T-cell (primary cell): ENCODE measurements at regions not wholly inside any gene's neighbourhood (a gene's known extent, or its start where the extent isn't known, plus 50 kb on each side); places are given as distances from the start of the nearest gene placed in this dataset.
"Not testable (repeated sequence)": the region's sequence is repeated elsewhere in the genome, so short reads cannot be mapped to it uniquely, and the experiment has no call there.

Experiments
- ATAC-seq, 4 experiments: fragments of 200-7000 bp in 3 of 4; fragments of 150-1000 bp in 1 of 4; cut with Tn5 transposase; replicated peaks in 1 of 4; 1 replicate in 3 of 4; 2 replicates in 1 of 4; pipeline ENCODE4 v1.10.0; 2021; ENCODE audit warnings: moderate library complexity in 3 of 4, mild to moderate bottlenecking in 2 of 4, moderate number of reproducible peaks in 1 of 4
- CTCF ChIA-PET, 2 donors: fragments of 300-600 bp; sonication (Branson Sonifier 250); formaldehyde crosslinking; loops; one replicate each; lab custom pipeline; 2022; ENCODE audit warnings: antibody characterized with exemption in 2 of 2; lab: Charles Lee
- POLR2A ChIA-PET, 2 donors: fragments of 300-600 bp; sonication (Branson Sonifier 250); formaldehyde crosslinking; loops; one replicate each; lab custom pipeline; 2022; ENCODE audit warnings: antibody characterized with exemption in 2 of 2; lab: Charles Lee
- DNase-seq, 35 experiments: peaks; one replicate each; pipeline versions ENCODE4 v3.0.0 to v3.0.0-alpha.2; 2013 to 2023
- H3K27ac ChIP-seq: one replicate; pipeline ENCODE4 v1.5.1; 2013; ENCODE audit warnings: low read length
- H3K27me3 ChIP-seq, 2 experiments: replicated peaks in 1 of 2; 1 replicate in 1 of 2; 2 replicates in 1 of 2; pipeline versions ENCODE4 v1.6.1 to v1.7.0; 2013; ENCODE audit warnings: low read length in 1 of 2, mixed read lengths in 1 of 2; ENCODE audit not compliant: control insufficient read depth in 2 of 2, insufficient read depth in 2 of 2; ENCODE audit errors: extremely low read depth in 1 of 2
- H3K36me3 ChIP-seq, 2 donors: 1 replicate in 1 of 2; 2 replicates in 1 of 2; pipeline versions ENCODE4 v1.6.1 to v1.7.0; 2013; ENCODE audit warnings: low read length in 1 of 2; ENCODE audit not compliant: control insufficient read depth in 2 of 2, insufficient read depth in 1 of 2; ENCODE audit errors: extremely low read depth in 1 of 2
- H3K4me1 ChIP-seq, 2 experiments: 1 replicate in 1 of 2; 2 replicates in 1 of 2; pipeline versions ENCODE4 v1.6.1 to v1.7.0; 2013; ENCODE audit warnings: low read length in 2 of 2, mixed read lengths in 1 of 2; ENCODE audit not compliant: insufficient read depth in 2 of 2, control insufficient read depth in 1 of 2; ENCODE audit errors: extremely low read depth in 1 of 2
- H3K4me3 ChIP-seq, 2 donors: 1 replicate in 1 of 2; 2 replicates in 1 of 2; pipeline versions ENCODE4 v1.5.1 to v1.7.0; 2013; ENCODE audit warnings: mild to moderate bottlenecking in 2 of 2, low read length in 1 of 2, moderate library complexity in 1 of 2; ENCODE audit not compliant: control insufficient read depth in 1 of 2; ENCODE audit errors: extremely low read depth in 1 of 2
- H3K9me3 ChIP-seq: 2 replicates; pipeline ENCODE4 v1.7.0; 2013
- H3K27ac Mint-ChIP-seq, 2 donors: one replicate each; pipeline ENCODE4 v1.8.0; 2020 to 2021; ENCODE audit warnings: mild to moderate bottlenecking in 2 of 2, mixed read lengths in 2 of 2
- H3K27me3 Mint-ChIP-seq, 2 donors: one replicate each; pipeline ENCODE4 v1.8.0; 2021 to 2022; ENCODE audit warnings: mixed read lengths in 2 of 2
- H3K36me3 Mint-ChIP-seq: one replicate; pipeline ENCODE4 v1.8.0; 2021; ENCODE audit warnings: mixed read lengths
- H3K4me1 Mint-ChIP-seq, 3 donors: one replicate each; pipeline ENCODE4 v1.8.0; 2020 to 2022; ENCODE audit warnings: mixed read lengths in 3 of 3, mild to moderate bottlenecking in 1 of 3
- H3K4me3 Mint-ChIP-seq, 3 donors: one replicate each; pipeline ENCODE4 v1.8.0; 2020 to 2022; ENCODE audit warnings: mild to moderate bottlenecking in 3 of 3, mixed read lengths in 3 of 3, moderate library complexity in 3 of 3
- H3K9me3 Mint-ChIP-seq, 3 donors: one replicate each; pipeline ENCODE4 v1.8.0; 2020 to 2022; ENCODE audit warnings: mixed read lengths in 3 of 3
- WGBS: methylation state at CpG from one replicate; pipeline ENCODE4 v1.1.5; 2013; ENCODE audit warnings: missing lambda C conversion rate; ENCODE audit not compliant: insufficient coverage; 5-methylcytosine and 5-hydroxymethylcytosine counted together

GRCh38 chr2:163122257-163122656, 283.7 kb upstream of the KCNH7 start:
- H3K9me3 Mint-ChIP-seq: peaks cover 0 to 6% (median 4%) of the 10 kb centered on the region in 3 donors
- no peak for DNase-seq
- ChIA-PET CTCF (no interaction called here), POLR2A (interaction anchor here in 1 of 2 donors (0.6 kb wide), 1 partner anchor 77 kb away, joined by 3 read pairs; no protein-coding TSS in a partner anchor)
- H3K27ac Mint-ChIP-seq: no peak overlapping the region
- no peak overlapping the region for H3K4me3 Mint-ChIP-seq
- H3K4me1 Mint-ChIP-seq: no peaks in the 10 kb centered on the region
- H3K36me3 Mint-ChIP-seq: no peaks in the 10 kb centered on the region
- H3K36me3 ChIP-seq: no peaks in the 10 kb centered on the region
- H3K9me3 ChIP-seq: no peaks in the 10 kb centered on the region
- no peak overlapping the region for H3K27ac ChIP-seq
- no peak overlapping the region for H3K4me3 ChIP-seq
- H3K27me3 Mint-ChIP-seq: no peaks in the 10 kb centered on the region
- ATAC-seq: no peak
- H3K27me3 ChIP-seq: no peaks in the 10 kb centered on the region
- no peaks in the 10 kb centered on the region for H3K4me1 ChIP-seq

DNA sequence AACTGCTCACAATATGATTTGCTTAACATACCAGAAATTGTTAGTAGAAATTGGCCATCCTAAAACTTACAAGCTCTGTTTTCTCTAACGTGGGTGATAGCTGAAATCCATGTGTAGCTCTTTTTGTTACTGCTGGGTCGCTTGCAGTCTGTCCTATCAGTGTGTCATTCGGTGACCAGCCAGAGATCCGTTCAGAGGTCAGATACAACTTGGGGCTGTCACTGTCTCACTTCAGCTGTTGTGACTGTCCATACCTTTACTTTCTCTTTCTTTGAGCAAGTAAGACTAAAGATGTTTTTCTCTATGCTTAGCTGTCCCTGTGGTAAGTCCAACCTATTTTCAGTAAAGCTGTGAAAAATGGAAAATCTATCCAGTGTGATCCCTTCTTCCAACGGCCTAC, 282.9 kb upstream of the KCNH7 start:
- H3K4me1 ChIP-seq: no peaks in the 10 kb centered on the region
- ChIA-PET CTCF (no interaction called here), POLR2A (no interaction called here)
- 10% methylated on average over 2 of the region's 5 CpGs for WGBS
- Mint-ChIP-seq H3K27ac (no peak overlapping the region), H3K36me3 (no peaks in the 10 kb centered on the region), H3K4me3 (no peak overlapping the region), H3K27me3 (no peaks in the 10 kb centered on the region), H3K4me1 (no peaks in the 10 kb centered on the region), H3K9me3 (peaks cover 0 to 6% (median 4%) of the 10 kb centered on the region in 3 donors)
- DNase-seq: no peak
- no peaks in the 10 kb centered on the region for H3K36me3 ChIP-seq
- ATAC-seq: no peak
- H3K27me3 ChIP-seq: no peaks in the 10 kb centered on the region
- H3K9me3 ChIP-seq: no peaks in the 10 kb centered on the region
- H3K27ac ChIP-seq: no peak overlapping the region
- no peak overlapping the region for H3K4me3 ChIP-seq

DNA sequence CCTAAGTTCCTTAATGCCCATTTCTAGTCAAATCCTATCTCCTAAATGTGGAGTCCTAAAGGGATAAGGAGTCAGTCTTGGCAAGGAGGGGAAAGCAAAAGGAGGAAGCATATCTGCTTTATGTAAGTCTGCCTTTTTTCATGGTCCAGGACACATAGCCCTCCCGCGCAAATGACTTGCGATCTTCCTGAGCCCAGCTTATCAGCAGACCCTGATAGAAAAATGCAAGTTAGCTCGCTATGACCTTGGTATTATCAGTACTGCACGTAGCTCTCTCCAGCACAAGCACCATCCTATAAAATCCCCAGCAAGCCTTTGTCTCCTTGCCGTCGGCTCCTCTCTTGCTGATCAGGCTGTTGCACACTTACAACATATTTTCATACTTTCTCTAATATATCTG, 281.4 kb upstream of the KCNH7 start:
- ChIA-PET CTCF (no interaction called here), POLR2A (no interaction called here)
- no peaks in the 10 kb centered on the region for H3K36me3 ChIP-seq
- H3K4me3 ChIP-seq: no peak overlapping the region
- Mint-ChIP-seq H3K4me3 (no peak overlapping the region), H3K9me3 (peaks cover 0 to 8% (median 2%) of the 10 kb centered on the region in 3 donors), H3K27ac (no peak overlapping the region), H3K4me1 (no peaks in the 10 kb centered on the region), H3K36me3 (no peaks in the 10 kb centered on the region), H3K27me3 (no peaks in the 10 kb centered on the region)
- H3K9me3 ChIP-seq: no peaks in the 10 kb centered on the region
- H3K4me1 ChIP-seq: no peaks in the 10 kb centered on the region
- no peak for DNase-seq
- no peak for ATAC-seq
- WGBS: 73% methylated on average over 7 of the region's 7 CpGs
- H3K27ac ChIP-seq: no peak overlapping the region
- H3K27me3 ChIP-seq: no peaks in the 10 kb centered on the region

GRCh38 chr2:163086940-163087339, 248.4 kb upstream of the KCNH7 start:
- H3K4me3 Mint-ChIP-seq: no peak overlapping the region
- Histone ChIP-seq H3K27ac (no peak overlapping the region), H3K4me1 (no peaks in the 10 kb centered on the region), H3K27me3 (no peaks in the 10 kb centered on the region), H3K4me3 (no peak overlapping the region), H3K36me3 (no peaks in the 10 kb centered on the region), H3K9me3 (no peaks in the 10 kb centered on the region)
- ATAC-seq (no peak), DNase-seq (no peak)
- WGBS: 64% methylated on average over 1 of the region's 1 CpG
- POLR2A ChIA-PET: no interaction called here
- no peak overlapping the region for H3K27ac Mint-ChIP-seq
- no peaks in the 10 kb centered on the region for H3K27me3 Mint-ChIP-seq
- CTCF ChIA-PET: interaction anchor here in 1 of 2 donors (0.5 kb wide), 1 partner anchor 195 kb away, joined by 3 read pairs; no protein-coding TSS in a partner anchor
- no peaks in the 10 kb centered on the region for H3K4me1 Mint-ChIP-seq
- peaks cover 0 to 27% (median 22%) of the 10 kb centered on the region in 3 donors for H3K9me3 Mint-ChIP-seq
- H3K36me3 Mint-ChIP-seq: no peaks in the 10 kb centered on the region

DNA sequence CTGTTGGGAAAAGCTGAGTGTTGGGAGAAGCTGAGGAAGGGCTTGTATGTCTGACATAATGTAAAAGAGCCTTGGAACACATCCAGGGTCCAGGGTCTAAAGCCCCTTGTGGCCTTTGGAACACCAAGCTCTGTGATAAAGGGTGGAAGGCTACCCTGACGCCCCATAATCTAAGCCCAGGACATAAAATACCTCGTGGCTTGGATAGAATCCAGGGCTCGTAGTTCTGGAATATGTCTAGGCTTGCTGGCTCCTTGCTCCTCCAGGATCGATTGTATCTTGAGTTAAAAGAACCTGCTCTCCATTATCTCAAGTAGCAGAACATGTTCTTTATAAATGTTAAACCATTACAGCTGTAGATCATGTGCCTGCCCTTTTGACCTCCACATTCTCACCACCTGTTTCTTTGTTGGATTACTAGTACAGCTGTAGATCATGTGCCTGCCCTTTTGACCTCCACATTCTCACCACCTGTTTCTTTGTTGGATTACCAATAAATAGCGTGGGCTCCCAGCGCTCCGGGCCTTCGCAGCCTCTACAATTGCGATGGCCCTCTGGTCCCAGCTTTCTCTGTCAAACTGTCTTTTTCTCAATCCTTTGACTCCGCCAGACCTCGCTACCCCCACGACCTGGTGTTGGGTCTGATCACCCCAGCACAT, 246.9 kb upstream of the KCNH7 start:
- H3K27me3 Mint-ChIP-seq, H3K27ac ChIP-seq, H3K36me3 Mint-ChIP-seq, CTCF ChIA-PET, H3K4me1 ChIP-seq, H3K27me3 ChIP-seq, H3K4me3 Mint-ChIP-seq, DNase-seq, H3K4me3 ChIP-seq, POLR2A ChIA-PET, H3K4me1 Mint-ChIP-seq, H3K36me3 ChIP-seq, ATAC-seq, H3K9me3 ChIP-seq, H3K27ac Mint-ChIP-seq: not testable (repeated sequence)
- H3K9me3 Mint-ChIP-seq: peaks cover 0 to 33% (median 22%) of the 10 kb centered on the region in 3 donors
- WGBS: 100% methylated on average over 5 of the region's 12 CpGs

- H3K36me3 Mint-ChIP-seq: no peaks in the 10 kb centered on the region
- no peaks in the 10 kb centered on the region for H3K27me3 ChIP-seq
- ChIA-PET POLR2A (no interaction called here), CTCF (no interaction called here)
- no peak overlapping the region for H3K27ac Mint-ChIP-seq
- no peak overlapping the region for H3K4me3 Mint-ChIP-seq
- H3K27me3 Mint-ChIP-seq: no peaks in the 10 kb centered on the region
- no peaks in the 10 kb centered on the region for H3K4me1 Mint-ChIP-seq
- no peaks in the 10 kb centered on the region for H3K4me1 ChIP-seq
- H3K36me3 ChIP-seq: no peaks in the 10 kb centered on the region
- H3K27ac ChIP-seq: no peak overlapping the region
- H3K9me3 Mint-ChIP-seq: peaks cover 4 to 26% (median 22%) of the 10 kb centered on the region in 3 donors
- DNase-seq (no peak), ATAC-seq (no peak)
- H3K9me3 ChIP-seq: peaks cover 2% of the 10 kb centered on the region
- no peak overlapping the region for H3K4me3 ChIP-seq
These were observed 243.2 kb upstream of the KCNH7 start for GRCh38 chr2:163081754-163082153.

- ChIA-PET POLR2A (no interaction called here), CTCF (no interaction called here)
- no peak overlapping the region for H3K4me3 ChIP-seq
- no peaks in the 10 kb centered on the region for H3K36me3 Mint-ChIP-seq
- H3K27me3 ChIP-seq: no peaks in the 10 kb centered on the region
- H3K9me3 Mint-ChIP-seq: peaks cover 3 to 7% (median 4%) of the 10 kb centered on the region in 3 donors
- no peaks in the 10 kb centered on the region for H3K36me3 ChIP-seq
- DNase-seq (no peak), ATAC-seq (no peak)
- no peaks in the 10 kb centered on the region for H3K27me3 Mint-ChIP-seq
- no CpG with 5 or more reads among the region's 1 CpG for WGBS
- H3K4me1 ChIP-seq: no peaks in the 10 kb centered on the region
- H3K4me3 Mint-ChIP-seq: no peak overlapping the region
- H3K4me1 Mint-ChIP-seq: no peaks in the 10 kb centered on the region
- no peak overlapping the region for H3K27ac ChIP-seq
- no peak overlapping the region for H3K27ac Mint-ChIP-seq
- H3K9me3 ChIP-seq: peaks cover 2% of the 10 kb centered on the region
These were observed 238.7 kb upstream of the KCNH7 start for GRCh38 chr2:163077241-163077640.
